ENCODE measurements at regions not wholly inside any gene's neighbourhood (a gene's known extent, or its start where the extent isn't known, plus 50 kb on each side); places are given as distances from the start of the nearest gene placed in this dataset.

- no peak for TF ChIP-seq CTCF (conservative IDR thresholded peaks at IDR 0.05)
- peak overlapping the region; percentile 83 for H3K27ac ChIP-seq
Measured at GRCh38 chr12:65608319-65608916, 215.9 kb upstream of the HMGA2 start.

GRCh38 chr12:65609359-65609771, 214.9 kb upstream of the HMGA2 start:
- H3K27ac ChIP-seq, result peak overlapping the region; percentile 83
- TF ChIP-seq CTCF (conservative IDR thresholded peaks at IDR 0.05), result peak; percentile 41

GRCh38 chr12:65611396-65611795, 212.9 kb upstream of the HMGA2 start:
- H3K27ac ChIP-seq, result no peak overlapping the region
- TF ChIP-seq CTCF (conservative IDR thresholded peaks at IDR 0.05), result no peak

- TF ChIP-seq CTCF (conservative IDR thresholded peaks at IDR 0.05), result no peak
- no peak overlapping the region for H3K27ac ChIP-seq
Measured at GRCh38 chr12:65612440-65612839, 211.8 kb upstream of the HMGA2 start.

- TF ChIP-seq CTCF (conservative IDR thresholded peaks at IDR 0.05), result no peak
- H3K27ac ChIP-seq, result no peak overlapping the region
Measured at GRCh38 chr12:65613692-65614091, 210.6 kb upstream of the HMGA2 start.

GRCh38 chr12:65614259-65614889, 209.9 kb upstream of the HMGA2 start:
- TF ChIP-seq CTCF (conservative IDR thresholded peaks at IDR 0.05), result no peak
- no peak overlapping the region for H3K27ac ChIP-seq

GRCh38 chr12:65615118-65615517, 209.2 kb upstream of the HMGA2 start:
- TF ChIP-seq CTCF (conservative IDR thresholded peaks at IDR 0.05), result no peak
- H3K27ac ChIP-seq, result no peak overlapping the region

Data from VCaP (cell line).